Endodermal cell (in vitro differentiated cells): ENCODE measurements at regions not wholly inside any gene's neighbourhood (a gene's known extent, or its start where the extent isn't known, plus 50 kb on each side); places are given as distances from the start of the nearest gene placed in this dataset.

Experiments used
- DNase-seq: peaks from one replicate; pipeline ENCODE4 v3.0.0-alpha.2; 2017
- H3K27ac ChIP-seq: 2 replicates; pipeline ENCODE4 v1.5.1; 2013; ENCODE audit warnings: mild to moderate bottlenecking, low read depth, low read length, moderate library complexity
- H3K27me3 ChIP-seq: 2 replicates; pipeline ENCODE4 v1.6.1; 2013; ENCODE audit warnings: mild to moderate bottlenecking, low read length, moderate library complexity; ENCODE audit not compliant: insufficient read depth, control insufficient read depth, poor library complexity, severe bottlenecking
- H3K36me3 ChIP-seq: 2 replicates; pipeline ENCODE4 v1.7.0; 2013; ENCODE audit warnings: mild to moderate bottlenecking, low read length, moderate library complexity; ENCODE audit not compliant: control insufficient read depth, insufficient read depth
- H3K4me1 ChIP-seq: one replicate; pipeline ENCODE4 v1.7.0; 2013; ENCODE audit warnings: low read length; ENCODE audit not compliant: control insufficient read depth, insufficient read depth
- H3K4me3 ChIP-seq: 2 replicates; pipeline ENCODE4 v1.5.1; 2013; ENCODE audit warnings: mild to moderate bottlenecking, low read length, moderate library complexity
- H3K9ac ChIP-seq: 2 replicates; pipeline ENCODE4 v1.6.1; 2013; ENCODE audit warnings: mild to moderate bottlenecking, low read length, moderate library complexity; ENCODE audit not compliant: poor library complexity, severe bottlenecking; ENCODE audit errors: extremely low read depth
- H3K9me3 ChIP-seq: 2 replicates; pipeline ENCODE4 v1.6.1; 2013; ENCODE audit warnings: mild to moderate bottlenecking, low read length, moderate library complexity; ENCODE audit not compliant: control insufficient read depth
- H3K27ac Mint-ChIP-seq: 2 replicates; pipeline ENCODE4 v1.8.0; 2020; ENCODE audit warnings: mixed read lengths
- H3K27me3 Mint-ChIP-seq: 2 replicates; pipeline ENCODE4 v1.8.0; 2021; ENCODE audit warnings: mild to moderate bottlenecking, mixed read lengths; ENCODE audit not compliant: insufficient read depth
- H3K36me3 Mint-ChIP-seq: 2 replicates; pipeline ENCODE4 v1.8.0; 2020; ENCODE audit warnings: low read depth, mixed read lengths
- H3K4me1 Mint-ChIP-seq: 2 replicates; pipeline ENCODE4 v1.8.0; 2020; ENCODE audit warnings: mixed read lengths
- H3K4me3 Mint-ChIP-seq: 2 replicates; pipeline ENCODE4 v1.8.0; 2020; ENCODE audit warnings: mild to moderate bottlenecking, moderate library complexity, mixed read lengths
- H3K9me3 Mint-ChIP-seq: 2 replicates; pipeline ENCODE4 v1.8.0; 2020; ENCODE audit warnings: mild to moderate bottlenecking, mixed read lengths
- CTCF ChIP-seq: fragments of 200-600 bp; sonication (generic); conservative IDR thresholded peaks from 2 replicates; pipeline ENCODE4 v1.5.0; 2021; ENCODE audit warnings: antibody characterized with exemption, mild to moderate bottlenecking
- WGBS, 2 experiments: methylation state at CpG; one replicate each; pipeline versions ENCODE4 v1.1.5 to v1.1.7; 2013; ENCODE audit warnings: missing lambda C conversion rate in 2 of 2, mixed read lengths in 1 of 2; ENCODE audit not compliant: insufficient coverage in 1 of 2, insufficient read length in 1 of 2; 5-methylcytosine and 5-hydroxymethylcytosine counted together

- Mint-ChIP-seq H3K9me3 (no peaks in the 10 kb centered on the region), H3K4me1 (no peaks in the 10 kb centered on the region), H3K4me3 (no peak overlapping the region), H3K27ac (no peak overlapping the region), H3K27me3 (no peaks in the 10 kb centered on the region), H3K36me3 (no peaks in the 10 kb centered on the region)
- Histone ChIP-seq H3K4me3 (no peak overlapping the region), H3K9me3 (no peaks in the 10 kb centered on the region), H3K9ac (no peak overlapping the region), H3K27ac (no peak overlapping the region), H3K27me3 (no peaks in the 10 kb centered on the region), H3K36me3 (no peaks in the 10 kb centered on the region), H3K4me1 (no peaks in the 10 kb centered on the region)
- no peak for TF ChIP-seq CTCF
- WGBS, 2 experiments: 100% methylated on average over 1 of the region's 1 CpG; no CpG with 5 or more reads in 1 of the 2 experiments
- DNase-seq: no peak
Observed at GRCh38 chr1:239844833-239845232, 246.8 kb upstream of the FMN2 start.

DNA sequence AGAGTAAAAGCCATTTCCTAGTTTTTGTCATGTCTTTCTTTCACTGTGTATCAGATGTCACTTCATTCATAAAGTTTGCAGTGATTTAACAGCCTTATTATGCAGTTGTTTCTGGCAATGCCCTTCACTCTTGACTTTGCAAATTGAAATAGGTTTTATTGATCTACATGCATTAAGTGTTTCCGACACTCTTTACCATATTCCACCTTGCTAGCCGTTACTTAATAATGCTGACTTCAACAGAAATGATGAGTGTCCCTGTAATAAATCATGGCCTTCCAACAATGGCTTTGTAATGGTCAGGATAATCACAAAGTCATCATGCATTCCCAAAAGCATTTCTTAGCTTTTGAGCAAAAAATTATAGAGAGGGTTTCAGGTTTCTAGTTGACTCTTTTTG, 236.8 kb upstream of the FMN2 start:
- Histone ChIP-seq H3K4me1 (no peaks in the 10 kb centered on the region), H3K27ac (no peak overlapping the region), H3K9me3 (no peaks in the 10 kb centered on the region), H3K27me3 (no peaks in the 10 kb centered on the region), H3K9ac (no peak overlapping the region), H3K4me3 (no peak overlapping the region), H3K36me3 (no peaks in the 10 kb centered on the region)
- Mint-ChIP-seq H3K27me3 (no peaks in the 10 kb centered on the region), H3K9me3 (peaks cover 5% of the 10 kb centered on the region), H3K4me3 (no peak overlapping the region), H3K36me3 (peaks cover 3% of the 10 kb centered on the region), H3K27ac (no peak overlapping the region), H3K4me1 (peaks cover 4% of the 10 kb centered on the region)
- DNase-seq: no peak
- TF ChIP-seq CTCF: no peak
- 95 to 100% methylated on average over 1 to 2 of the region's 2 CpGs for WGBS, 2 experiments

DNA sequence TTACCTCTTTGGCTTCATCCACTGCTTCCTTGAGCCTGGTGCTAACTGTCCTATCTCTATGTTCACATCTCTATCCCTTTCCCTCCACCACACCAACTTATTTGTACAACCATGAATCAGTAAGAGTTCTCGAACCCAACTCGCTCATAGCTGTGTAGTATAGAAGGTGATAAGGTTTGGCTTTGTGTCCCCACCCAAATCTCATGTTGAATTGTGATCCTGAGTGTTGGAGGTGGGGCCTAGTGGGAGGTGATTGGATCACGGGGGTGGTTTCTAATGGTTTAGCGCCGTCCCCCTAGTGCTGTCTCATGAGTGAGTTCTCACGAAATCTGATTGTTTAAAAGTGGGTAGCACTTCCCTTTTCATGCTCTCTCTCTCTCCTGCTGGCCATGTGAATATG, 235.6 kb upstream of the FMN2 start:
- no peak overlapping the region for H3K4me3 Mint-ChIP-seq
- Histone ChIP-seq H3K27me3 (no peaks in the 10 kb centered on the region), H3K9ac (no peak overlapping the region), H3K9me3 (no peaks in the 10 kb centered on the region), H3K4me3 (no peak overlapping the region), H3K4me1 (no peaks in the 10 kb centered on the region), H3K27ac (no peak overlapping the region), H3K36me3 (no peaks in the 10 kb centered on the region)
- no peaks in the 10 kb centered on the region for H3K27me3 Mint-ChIP-seq
- DNase-seq: no peak
- H3K27ac Mint-ChIP-seq: no peak overlapping the region
- 70 to 77% methylated on average over 4 to 6 of the region's 6 CpGs for WGBS, 2 experiments
- no peaks in the 10 kb centered on the region for H3K4me1 Mint-ChIP-seq
- no peak for TF ChIP-seq CTCF
- peaks cover 2% of the 10 kb centered on the region for H3K9me3 Mint-ChIP-seq
- peaks cover 3% of the 10 kb centered on the region for H3K36me3 Mint-ChIP-seq
